ENCODE measurements at regions not wholly inside any gene's neighbourhood (a gene's known extent, or its start where the extent isn't known, plus 50 kb on each side); places are given as distances from the start of the nearest gene placed in this dataset.

DNA sequence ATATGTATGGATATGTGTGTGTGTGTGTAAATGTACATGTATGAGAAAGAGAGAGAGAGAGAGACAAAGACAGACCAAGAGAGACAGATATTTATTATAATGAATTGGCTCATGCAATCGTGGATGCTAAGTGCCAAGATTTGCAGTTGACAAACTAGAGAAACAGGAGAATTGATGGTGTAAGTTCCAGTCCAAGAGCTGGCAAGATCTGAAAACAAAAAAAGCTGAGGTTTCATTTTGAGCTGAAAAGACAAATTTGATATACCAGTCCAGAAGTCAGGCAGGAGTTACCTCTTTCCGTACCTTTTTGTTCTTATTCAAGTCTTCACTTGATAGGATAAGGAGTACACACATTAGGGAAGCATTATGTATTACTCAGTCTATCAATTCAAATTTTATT, 157.8 kb downstream of the COPS8 start:
- no peak for DNase-seq (ENCODE audit: low read depth)

DNA sequence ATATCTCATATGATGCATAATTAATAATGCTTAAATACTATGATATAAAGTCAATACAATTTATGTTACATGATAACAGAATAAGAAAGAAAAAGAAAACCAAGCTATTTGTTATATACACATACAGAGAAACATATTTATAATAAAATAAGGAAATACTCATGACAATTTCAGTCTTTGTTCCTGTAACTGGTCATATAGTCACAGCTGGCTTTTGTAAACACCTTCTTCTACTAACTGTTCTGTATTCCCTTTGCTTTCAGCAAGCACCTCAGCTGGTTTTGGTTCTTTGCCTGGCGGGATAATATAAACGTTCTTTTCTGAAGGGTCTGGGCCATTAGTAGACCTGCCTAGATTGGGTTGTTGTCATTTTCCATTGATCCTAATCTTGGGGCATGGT, 158.5 kb downstream of the COPS8 start:
- no peak for DNase-seq (ENCODE audit: low read depth)

DNA sequence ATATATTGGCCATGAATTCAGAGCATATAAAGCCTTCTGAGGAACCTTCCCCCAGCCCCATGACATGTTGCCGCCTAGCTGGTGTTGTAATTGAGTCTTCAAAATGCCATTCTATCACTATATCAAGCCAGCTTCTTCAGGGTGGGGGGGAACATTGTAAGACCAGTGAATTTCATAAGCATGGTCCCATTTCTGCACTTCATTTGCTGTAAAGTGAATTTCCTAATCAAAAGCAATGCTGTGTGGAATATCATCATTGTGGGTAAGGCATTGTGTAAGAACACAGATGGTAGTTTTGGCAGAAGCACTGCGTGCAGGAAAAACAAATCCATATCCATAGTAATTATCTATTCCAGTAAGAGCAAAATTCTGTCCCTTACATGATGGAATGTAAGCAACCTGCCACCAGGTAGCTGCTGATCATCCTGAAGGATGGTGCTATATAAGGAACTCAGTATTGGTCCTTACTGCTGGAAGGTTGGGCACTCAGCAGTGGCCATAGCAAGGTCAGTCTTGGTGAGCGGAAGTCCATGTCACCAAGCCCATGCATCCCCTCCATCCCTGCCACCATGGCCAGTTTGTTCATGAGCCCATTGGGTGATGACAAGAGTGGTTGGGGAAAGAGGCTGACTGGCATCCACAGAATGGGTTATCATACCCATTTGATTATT, 159.4 kb downstream of the COPS8 start:
- DNase-seq (ENCODE audit: low read depth) = no peak

DNA sequence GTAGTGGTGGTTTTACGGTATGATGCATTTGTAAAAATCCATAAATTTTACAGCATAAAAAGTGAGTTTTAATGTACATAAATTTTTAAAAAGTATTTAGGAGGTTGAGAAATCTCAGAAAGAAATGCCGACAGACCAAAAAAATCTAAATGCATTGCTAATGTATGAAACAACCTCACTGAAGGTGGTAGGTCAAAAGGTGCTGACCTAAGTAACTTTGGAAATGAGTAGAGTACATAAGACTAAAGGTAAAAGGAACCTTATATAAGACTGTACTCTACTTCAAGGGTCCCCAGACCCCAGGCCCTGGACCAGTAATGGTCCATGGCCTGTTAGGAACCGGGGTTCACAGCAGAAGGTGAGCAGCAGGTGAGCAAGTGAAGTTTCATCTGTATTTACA, 163.4 kb downstream of the COL6A3 start:
- no peak for DNase-seq (ENCODE audit: low read depth)

DNA sequence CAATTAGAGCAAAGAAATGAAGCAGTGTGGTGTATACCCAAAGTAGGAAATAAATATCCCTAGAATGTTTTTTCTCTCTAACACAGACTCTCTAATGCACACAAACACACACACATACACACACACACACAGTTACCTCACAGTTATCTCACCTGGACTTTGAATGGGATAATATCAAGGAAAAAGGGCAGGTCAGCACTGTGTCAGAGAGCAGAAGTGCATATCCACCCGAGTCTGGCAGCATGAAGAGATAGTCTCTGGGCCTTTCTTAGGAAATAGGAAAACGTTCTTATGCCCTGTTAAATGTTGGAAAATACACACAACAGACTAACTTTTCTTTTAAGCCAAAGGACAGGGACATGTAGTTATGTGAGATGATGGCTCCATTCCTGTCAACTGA, 162.0 kb downstream of the COL6A3 start:
- no peak for DNase-seq (ENCODE audit: low read depth)

DNA sequence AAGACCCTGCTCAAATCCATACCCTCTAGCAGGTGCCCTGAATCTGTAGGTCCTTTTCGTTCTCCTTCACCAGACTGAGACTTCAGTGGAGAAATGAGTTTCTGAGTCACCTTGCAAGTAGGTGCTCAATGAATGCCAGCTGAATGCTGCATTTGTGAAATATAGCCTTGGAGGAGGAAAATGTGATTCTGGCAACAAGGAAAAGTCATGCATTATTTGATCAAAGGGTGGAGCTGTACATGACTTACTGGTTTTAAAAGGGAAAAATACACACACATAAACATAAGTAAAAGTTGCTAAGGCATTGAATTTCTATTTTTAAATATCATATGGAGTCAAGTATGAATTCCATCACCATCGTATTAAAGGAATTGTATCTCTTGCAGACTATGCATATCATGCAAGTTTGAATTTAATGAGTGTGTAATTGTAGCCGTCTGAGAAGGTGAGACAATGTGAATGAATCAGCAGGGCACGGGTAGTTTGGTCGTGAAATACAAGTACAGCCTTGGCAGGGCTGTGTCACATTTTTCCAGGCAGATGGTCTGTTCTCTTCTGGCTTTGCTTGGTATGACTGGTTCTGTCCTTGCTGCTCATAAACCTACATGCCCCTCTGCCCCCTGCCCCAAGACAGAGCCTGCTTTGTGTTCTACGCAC, 160.8 kb downstream of the COL6A3 start:
- DNase-seq (ENCODE audit: low read depth) = peak; percentile 68

DNA sequence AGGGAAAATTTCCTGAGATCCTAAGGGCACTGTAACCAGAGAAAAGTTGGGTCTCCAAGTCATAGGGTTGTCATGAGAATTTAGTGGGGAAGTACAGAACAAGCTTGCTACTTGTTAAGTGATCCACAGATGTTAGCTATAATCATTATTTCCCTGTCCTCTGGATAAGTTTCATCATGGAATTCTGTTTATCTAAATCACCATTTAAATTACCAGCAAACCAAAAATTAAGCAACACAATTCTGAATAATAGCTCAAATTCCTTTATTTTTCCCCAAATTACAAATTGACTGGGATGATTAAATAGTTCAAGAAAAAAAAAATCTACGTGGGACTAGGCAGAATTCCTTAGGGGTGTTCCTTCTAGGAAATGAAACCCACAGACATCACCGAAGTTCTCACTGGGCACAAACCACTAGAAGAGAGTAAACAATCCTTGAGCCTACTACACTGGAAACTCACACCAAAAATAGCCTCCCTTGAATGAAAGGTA, 159.5 kb downstream of the COL6A3 start:
- peak; percentile 36 for DNase-seq (ENCODE audit: low read depth)

DNA sequence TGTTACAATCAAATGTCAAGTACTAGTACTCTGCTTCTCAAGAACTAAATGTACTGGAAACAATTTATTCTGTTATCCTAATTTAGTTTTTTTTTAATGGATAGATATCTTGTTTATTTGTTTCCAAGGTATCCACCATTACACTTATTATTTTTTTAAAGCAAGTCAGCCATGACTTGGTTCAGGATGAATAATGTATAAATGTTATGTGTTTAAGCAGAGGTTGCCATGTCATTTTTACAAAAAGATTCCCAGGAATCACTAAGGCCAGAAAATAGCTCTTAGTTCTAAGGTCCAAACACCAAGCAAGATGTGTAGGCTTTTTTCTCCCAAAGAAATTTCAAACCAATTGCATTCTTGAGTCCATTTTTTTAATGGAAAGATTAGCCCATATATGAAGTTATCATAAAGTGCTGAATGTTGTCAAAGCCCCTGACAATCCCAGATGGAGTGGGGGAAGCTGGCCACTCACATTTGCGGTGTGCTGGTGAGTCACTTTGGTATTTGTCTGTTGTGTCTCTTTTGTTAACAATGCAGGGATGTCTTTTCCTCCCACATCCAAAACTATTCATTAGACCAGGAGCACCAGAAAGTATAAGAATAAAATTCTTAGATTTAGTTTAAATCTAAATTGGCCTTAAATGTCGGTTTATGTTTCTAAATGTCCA, 158.9 kb downstream of the COL6A3 start:
- DNase-seq (ENCODE audit: low read depth) = peak; percentile 90

DNA sequence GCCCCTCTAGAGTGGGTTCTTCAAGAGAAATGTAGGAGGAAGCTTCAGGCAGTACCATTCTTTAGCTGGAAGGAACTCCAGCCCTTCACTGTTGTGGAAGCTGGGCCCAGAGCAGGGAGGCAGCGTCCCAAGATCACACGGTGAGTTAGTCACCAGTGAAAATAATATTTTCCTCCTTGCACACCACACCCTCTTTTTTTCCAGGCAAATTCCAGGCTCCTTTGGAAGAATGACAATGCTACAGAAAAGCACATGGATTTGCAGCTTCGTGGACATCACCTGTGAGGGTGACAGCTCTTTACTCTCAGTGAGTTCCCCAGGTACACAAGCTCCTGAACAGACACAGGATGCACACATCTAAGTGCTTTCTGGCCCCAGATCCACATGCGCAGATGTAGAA, 157.1 kb downstream of the COL6A3 start:
- peak; percentile 77 for DNase-seq (ENCODE audit: low read depth)

DNA sequence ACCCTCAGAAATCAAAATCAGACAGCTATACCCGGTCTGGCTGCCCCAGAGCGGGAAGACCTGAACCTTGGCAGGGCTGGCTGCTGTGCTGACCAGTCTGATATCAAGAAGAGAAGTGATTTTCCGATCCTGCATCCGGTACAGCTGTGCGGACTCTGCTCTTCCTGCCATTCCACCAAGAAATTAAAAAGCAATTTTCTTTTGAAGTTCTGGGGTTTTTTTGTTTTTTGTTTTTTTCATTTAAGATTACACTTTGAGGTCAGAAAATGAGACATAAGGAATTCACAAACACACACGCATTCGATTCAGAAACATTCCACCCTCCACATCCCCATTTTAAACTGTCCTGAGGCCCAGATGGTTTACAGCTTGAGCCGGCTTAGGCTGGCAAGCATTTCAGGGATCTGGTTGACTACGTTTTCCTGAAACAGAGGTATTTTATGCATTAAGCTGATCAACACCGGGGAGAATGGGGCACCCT, 156.5 kb downstream of the COL6A3 start:
- peak; percentile 41 for DNase-seq (ENCODE audit: low read depth)

DNA sequence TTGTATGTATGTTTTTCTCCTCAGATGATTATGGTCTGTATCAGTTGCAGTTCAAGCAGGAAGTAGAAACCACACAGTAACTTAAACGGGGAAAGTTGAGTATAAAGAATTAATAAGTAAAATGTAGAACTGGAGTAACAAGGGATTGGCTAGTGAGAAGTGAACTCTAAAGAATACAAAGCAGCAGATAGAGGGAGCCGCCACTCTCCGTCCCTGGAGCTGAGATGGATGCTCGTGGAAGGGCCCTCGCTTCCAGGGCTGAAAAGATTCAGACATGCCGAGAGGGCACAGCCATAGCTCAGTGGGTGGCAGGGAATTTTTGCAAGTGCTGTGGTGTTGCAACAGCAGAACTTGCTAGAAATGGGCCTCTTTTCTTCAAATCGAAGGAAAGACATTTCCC, 155.8 kb downstream of the COL6A3 start:
- DNase-seq (ENCODE audit: low read depth) = peak; percentile 38

DNA sequence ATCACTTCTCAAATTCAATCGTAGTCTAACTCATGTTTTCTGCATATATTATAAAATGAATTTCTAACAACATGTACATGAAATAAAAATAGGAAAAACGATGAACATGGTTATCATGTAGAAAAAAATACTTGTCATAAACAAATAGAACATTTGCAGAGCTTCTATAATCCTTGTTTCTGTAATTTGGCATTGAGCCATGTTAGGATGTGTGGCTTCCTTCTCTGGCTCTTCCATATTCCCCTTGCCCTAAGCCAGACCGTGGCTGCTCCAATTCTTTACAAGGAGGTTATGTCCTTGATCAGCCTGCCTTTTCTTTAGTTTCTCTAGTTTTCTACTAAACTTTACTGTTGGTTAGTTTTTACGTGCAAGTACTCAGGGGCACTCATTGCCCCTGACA, 155.3 kb downstream of the COL6A3 start:
- no peak for DNase-seq (ENCODE audit: low read depth)

DNA sequence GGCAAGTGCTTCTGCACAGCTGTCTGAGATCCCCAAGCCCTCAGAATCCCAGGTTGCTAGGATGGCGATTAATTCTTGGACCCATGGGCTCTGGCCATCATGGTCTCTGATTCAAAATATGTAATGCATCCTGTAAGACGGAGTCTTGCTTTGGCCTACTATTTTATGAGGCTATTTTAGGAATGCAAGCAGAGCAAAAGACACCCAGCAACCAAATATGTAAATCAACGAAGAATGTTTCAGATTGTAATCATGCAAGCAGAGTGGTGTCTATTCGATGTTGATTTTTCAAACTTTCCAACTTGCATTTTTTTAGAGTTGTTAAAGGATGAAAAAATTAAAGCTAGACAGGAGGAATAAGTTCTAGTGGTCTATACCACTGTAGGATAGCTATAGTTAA, 154.8 kb downstream of the COL6A3 start:
- no peak for DNase-seq (ENCODE audit: low read depth)

DNA sequence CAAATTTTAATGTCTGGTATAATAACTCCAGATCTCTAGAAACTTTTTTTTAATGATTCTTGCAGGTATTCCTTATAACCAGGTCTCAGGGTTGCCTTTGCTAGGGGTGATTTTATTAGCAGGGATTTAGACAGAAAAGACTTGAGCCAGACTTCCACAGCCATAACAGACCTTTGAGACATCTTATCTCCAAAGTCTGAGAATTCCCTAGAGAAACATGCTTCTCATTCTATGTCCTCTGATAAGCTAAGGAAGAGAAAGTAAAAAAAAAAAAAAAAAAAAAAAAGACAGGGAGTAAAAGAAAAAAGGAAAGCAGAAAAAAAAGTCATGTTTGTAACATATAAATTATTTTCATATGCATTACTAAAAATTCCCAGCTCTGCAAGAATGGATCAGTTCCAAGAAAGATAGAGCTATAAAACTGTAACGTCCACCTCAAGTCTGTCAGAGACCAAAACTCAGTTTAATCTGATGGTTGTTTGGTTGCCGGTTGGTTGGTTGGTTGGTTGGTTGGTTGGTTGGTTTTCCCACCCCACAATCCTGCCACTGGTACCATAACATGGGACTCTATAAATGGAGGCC, 153.8 kb downstream of the COL6A3 start:
- DNase-seq (ENCODE audit: low read depth) = no peak

DNA sequence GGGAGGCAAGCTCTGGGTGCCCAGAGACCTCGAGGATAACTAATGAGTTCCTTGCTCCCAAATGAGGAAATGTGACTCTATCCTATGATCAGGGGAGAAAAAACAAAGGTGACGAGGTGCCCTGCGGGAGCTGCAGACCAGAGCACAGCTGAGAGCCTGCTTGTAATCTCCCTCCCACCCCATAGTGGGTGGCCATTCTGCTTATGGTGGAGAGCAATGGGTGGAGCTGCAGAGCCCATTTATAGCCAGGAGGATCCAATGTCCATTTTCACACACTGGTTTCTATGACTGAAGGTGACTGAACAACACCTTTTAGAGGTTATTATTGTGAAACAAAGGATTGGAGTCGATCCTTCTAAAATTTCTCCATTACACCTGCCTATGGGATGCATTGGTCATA, 153.3 kb downstream of the COL6A3 start:
- no peak for DNase-seq (ENCODE audit: low read depth)

DNA sequence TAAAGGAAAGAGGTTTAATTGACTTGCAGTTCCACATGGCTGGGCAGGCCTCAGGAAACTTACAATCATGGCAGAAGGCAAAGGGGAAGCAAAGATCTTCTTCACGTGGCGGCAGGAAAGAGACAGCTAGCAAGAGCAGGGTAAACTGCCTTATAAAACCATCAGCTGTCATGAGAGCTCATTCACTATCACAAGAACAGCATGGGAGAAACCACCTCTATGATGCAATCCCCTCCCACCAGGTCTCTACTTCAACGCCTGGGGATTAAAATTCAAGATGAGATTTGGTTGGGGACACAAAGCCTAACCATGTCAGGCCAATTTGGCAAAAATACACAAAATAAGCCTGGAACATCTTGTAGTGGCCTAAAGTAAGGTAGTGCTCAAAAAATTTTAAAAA, 152.6 kb downstream of the COL6A3 start:
- DNase-seq (ENCODE audit: low read depth) = no peak

DNA sequence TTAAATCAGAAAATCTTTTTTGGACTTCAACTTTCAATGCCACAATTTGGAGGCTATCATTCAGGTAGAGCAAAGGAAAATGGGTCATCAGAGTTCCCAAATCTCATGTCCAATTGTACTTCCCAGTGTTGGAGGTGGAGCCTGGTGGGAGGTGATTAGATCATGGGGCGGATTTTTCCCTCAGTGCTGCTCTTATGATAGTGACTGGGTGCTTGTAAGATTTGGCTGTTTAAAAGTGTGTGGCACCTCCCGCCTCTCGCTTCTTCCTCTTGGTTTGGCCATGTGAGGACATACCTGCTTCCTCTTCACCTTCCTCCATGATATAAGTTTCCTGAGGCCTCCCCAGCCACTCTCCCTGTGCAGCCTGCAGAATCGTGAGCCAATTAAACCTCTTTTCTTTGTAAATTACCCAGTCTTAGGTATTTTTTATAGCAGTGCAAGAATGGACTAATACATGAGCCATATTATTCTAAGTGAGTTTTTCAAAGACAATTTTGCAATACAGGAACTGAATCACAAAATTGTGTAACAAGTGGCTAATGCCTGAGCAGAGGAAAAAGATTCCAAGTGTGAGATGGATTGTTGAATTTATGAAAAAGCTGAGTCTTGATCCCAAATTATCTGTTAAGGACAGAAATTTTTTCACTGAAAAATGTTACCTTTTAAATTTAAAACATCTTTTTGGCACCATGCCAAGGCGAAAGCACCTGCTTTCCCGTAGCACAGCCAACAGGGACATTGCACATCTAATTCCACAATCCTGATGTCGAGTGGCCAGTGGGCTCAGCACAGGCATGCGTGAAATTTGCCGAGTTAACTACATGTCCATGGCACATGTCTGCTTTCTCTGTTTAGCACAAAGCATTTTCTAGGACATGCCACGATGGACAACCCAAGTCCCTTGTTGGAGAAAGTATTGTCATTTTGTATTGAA, 150.9 kb downstream of the COL6A3 start:
- peak; percentile 60 for DNase-seq (ENCODE audit: low read depth)

DNA sequence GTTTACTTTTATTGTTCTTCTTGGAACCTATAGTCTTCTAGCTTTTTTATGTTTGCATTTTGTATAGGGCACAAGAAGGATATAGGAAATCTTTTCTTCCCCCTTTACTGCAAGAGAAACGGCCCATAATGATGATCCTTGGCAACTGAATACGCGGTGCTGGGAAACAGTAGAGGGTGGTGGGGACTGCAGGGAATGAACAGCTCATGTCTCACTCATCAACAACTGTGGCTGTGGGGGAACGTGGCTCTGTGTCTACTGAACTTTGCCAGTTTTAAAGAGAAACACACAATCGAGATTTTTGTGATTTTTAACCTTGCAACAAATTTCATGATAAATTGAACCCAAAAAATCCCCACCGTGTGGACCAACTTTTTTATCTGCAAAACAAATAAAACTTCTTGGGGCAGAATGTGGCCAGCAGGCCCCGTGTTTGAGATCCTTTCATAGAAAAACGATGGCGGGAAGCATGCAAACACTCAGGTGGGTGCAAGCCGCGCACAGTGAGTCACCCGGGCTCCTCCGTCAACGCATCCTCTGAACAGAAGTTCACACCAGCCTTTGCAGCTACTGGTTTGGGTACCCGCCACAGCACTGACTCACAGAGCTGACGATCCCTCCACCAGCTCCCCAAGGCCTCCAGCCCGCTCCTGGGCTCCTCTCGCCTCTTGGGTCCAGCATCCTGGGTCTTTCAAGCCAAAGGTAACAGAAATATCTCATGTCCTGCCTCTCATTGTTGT, 149.3 kb downstream of the COL6A3 start:
- peak; percentile 96 for DNase-seq (ENCODE audit: low read depth)

DNA sequence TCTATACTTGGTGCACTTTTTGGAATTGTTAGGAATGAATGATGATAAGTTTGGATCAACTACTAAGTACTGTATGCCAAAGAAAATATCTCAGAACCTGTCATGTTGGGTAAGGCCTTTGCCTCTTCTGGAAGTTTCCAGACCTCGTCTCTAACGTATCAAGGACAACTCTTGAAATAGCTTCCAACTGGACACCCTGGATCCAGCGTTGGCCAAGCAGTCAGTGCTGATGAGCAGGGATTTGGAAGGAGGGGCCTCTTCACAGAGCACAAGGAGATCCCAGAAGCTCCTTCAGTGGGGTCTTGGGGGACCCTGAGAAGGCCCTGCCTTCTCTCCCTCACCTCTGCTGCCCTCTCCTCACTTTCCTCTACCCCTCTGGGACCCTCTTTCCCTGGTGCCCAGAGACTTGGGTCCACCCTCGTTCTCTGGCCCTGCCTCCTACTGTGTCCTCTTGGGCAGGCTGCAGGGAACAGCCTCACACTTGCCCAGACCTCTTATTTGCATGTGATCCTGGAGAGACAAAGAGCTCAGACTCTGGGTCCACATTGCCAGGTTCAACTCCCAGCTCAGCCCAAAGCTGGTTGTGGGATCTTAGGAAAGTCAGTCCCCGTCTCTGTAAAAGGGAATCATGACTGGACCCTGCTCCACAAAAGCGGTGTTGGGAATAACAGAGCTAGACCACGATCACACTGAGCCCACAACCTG, 145.8 kb downstream of the COL6A3 start:
- DNase-seq (ENCODE audit: low read depth) = no peak

All from Daoy (cell line).